Activated T-cell treated with anti-CD3 and anti-CD28 coated beads, Interleukin-2, amount 50 U/mL, for 72 hours (primary cell): ENCODE measurements at regions not wholly inside any gene's neighbourhood (a gene's known extent, or its start where the extent isn't known, plus 50 kb on each side); places are given as distances from the start of the nearest gene placed in this dataset.
A peak's percentile ranks its signal among the peaks of the same experiment; 100 is the strongest.

Source experiments
- ATAC-seq, 2 donors: fragments of 150-1000 bp; cut with Tn5 transposase; replicated peaks in 1 of 2; 2 replicates each; pipeline ENCODE4 v1.10.0; 2021; ENCODE audit warnings: moderate library complexity in 2 of 2, mild to moderate bottlenecking in 1 of 2
- DNase-seq, 2 donors: peaks; one replicate each; pipeline ENCODE4 v3.0.0; 2021 to 2022; ENCODE audit warnings: mixed read lengths in 1 of 2
- H3K27ac Mint-ChIP-seq: one replicate; pipeline ENCODE4 v1.8.0; 2022; ENCODE audit warnings: mild to moderate bottlenecking, moderate library complexity, mixed read lengths
- H3K27me3 Mint-ChIP-seq: one replicate; pipeline ENCODE4 v1.8.0; 2022; ENCODE audit warnings: low read depth, mixed read lengths
- H3K36me3 Mint-ChIP-seq, 2 donors: one replicate each; pipeline ENCODE4 v1.8.0; 2022; ENCODE audit warnings: mixed read lengths in 2 of 2, mild to moderate bottlenecking in 1 of 2; ENCODE audit not compliant: insufficient read depth in 2 of 2
- H3K4me1 Mint-ChIP-seq: one replicate; pipeline ENCODE4 v1.8.0; 2022; ENCODE audit warnings: low read depth, mixed read lengths
- H3K4me3 Mint-ChIP-seq, 2 donors: one replicate each; pipeline ENCODE4 v1.8.0; 2022; ENCODE audit warnings: mild to moderate bottlenecking in 2 of 2, mixed read lengths in 2 of 2, moderate library complexity in 2 of 2
- H3K9me3 Mint-ChIP-seq, 2 donors: one replicate each; pipeline ENCODE4 v1.8.0; 2022; ENCODE audit warnings: mixed read lengths in 2 of 2

GRCh38 chr4:33340168-33340567 is 2620.0 kb downstream of the PCDH7 start:
- H3K27me3 Mint-ChIP-seq: no peaks in the 10 kb centered on the region
- H3K36me3 Mint-ChIP-seq: no peaks in the 10 kb centered on the region
- no peak overlapping the region for H3K4me3 Mint-ChIP-seq
- no peaks in the 10 kb centered on the region for H3K4me1 Mint-ChIP-seq
- no peak for DNase-seq
- no peak overlapping the region for H3K27ac Mint-ChIP-seq
- H3K9me3 Mint-ChIP-seq: peaks cover 5 to 13% of the 10 kb centered on the region in 2 donors
- ATAC-seq: no peak

GRCh38 chr4:33349376-33349775 is 2629.2 kb downstream of the PCDH7 start:
- no peak for DNase-seq
- no peak for ATAC-seq
- Mint-ChIP-seq H3K36me3 (no peaks in the 10 kb centered on the region), H3K4me3 (no peak overlapping the region), H3K4me1 (no peaks in the 10 kb centered on the region), H3K27me3 (no peaks in the 10 kb centered on the region), H3K9me3 (peaks cover 0 to 5% of the 10 kb centered on the region in 2 donors), H3K27ac (no peak overlapping the region)

GRCh38 chr4:33357121-33357520 is 2637.0 kb downstream of the PCDH7 start:
- no peaks in the 10 kb centered on the region for H3K36me3 Mint-ChIP-seq

GRCh38 chr4:33369446-33369845 is 2649.3 kb downstream of the PCDH7 start:
- no peaks in the 10 kb centered on the region for H3K4me1 Mint-ChIP-seq
- no peak overlapping the region for H3K27ac Mint-ChIP-seq
- ATAC-seq (no peak), DNase-seq (no peak)
- H3K4me3 Mint-ChIP-seq: no peak overlapping the region
- H3K27me3 Mint-ChIP-seq: no peaks in the 10 kb centered on the region
- no peaks in the 10 kb centered on the region for H3K36me3 Mint-ChIP-seq
- H3K9me3 Mint-ChIP-seq: peaks cover 12 to 15% of the 10 kb centered on the region in 2 donors

More at GRCh38 chr4:33357121-33357520, 2637.0 kb downstream of the PCDH7 start:
- Mint-ChIP-seq H3K27ac (no peak overlapping the region), H3K27me3 (no peaks in the 10 kb centered on the region), H3K4me3 (no peak overlapping the region), H3K9me3 (peaks cover 2 to 6% of the 10 kb centered on the region in 2 donors), H3K4me1 (no peaks in the 10 kb centered on the region)
- no peak for ATAC-seq
- no peak for DNase-seq

- Mint-ChIP-seq H3K4me3 (no peak overlapping the region), H3K4me1 (no peaks in the 10 kb centered on the region), H3K9me3 (peaks cover 12 to 14% of the 10 kb centered on the region in 2 donors), H3K36me3 (peaks cover 0 to 3% of the 10 kb centered on the region in 2 donors), H3K27me3 (no peaks in the 10 kb centered on the region), H3K27ac (no peak overlapping the region)
- DNase-seq (no peak), ATAC-seq (no peak)
Measured at GRCh38 chr4:33381816-33382215, 2661.6 kb downstream of the PCDH7 start.

- Mint-ChIP-seq H3K9me3 (peaks cover 11 to 19% of the 10 kb centered on the region in 2 donors), H3K27ac (no peak overlapping the region), H3K4me1 (no peaks in the 10 kb centered on the region), H3K27me3 (no peaks in the 10 kb centered on the region), H3K4me3 (no peak overlapping the region), H3K36me3 (peaks cover 0 to 3% of the 10 kb centered on the region in 2 donors)
- DNase-seq (no peak), ATAC-seq (no peak)
Measured at GRCh38 chr4:33386764-33387163, 2666.6 kb downstream of the PCDH7 start.

- no peak for DNase-seq
- Mint-ChIP-seq H3K27me3 (no peaks in the 10 kb centered on the region), H3K9me3 (peaks cover 3 to 7% of the 10 kb centered on the region in 2 donors), H3K4me3 (no peak overlapping the region), H3K4me1 (no peaks in the 10 kb centered on the region), H3K36me3 (no peaks in the 10 kb centered on the region), H3K27ac (no peak overlapping the region)
- ATAC-seq: no peak
Measured at GRCh38 chr4:33390976-33391375, 2670.8 kb downstream of the PCDH7 start.

GRCh38 chr4:33395731-33396485 is 2675.7 kb downstream of the PCDH7 start:
- no peak for DNase-seq
- Mint-ChIP-seq H3K4me1 (no peaks in the 10 kb centered on the region), H3K4me3 (no peak overlapping the region), H3K9me3 (peaks cover 6 to 14% of the 10 kb centered on the region in 2 donors), H3K36me3 (peaks cover 0 to 2% of the 10 kb centered on the region in 2 donors), H3K27me3 (no peaks in the 10 kb centered on the region), H3K27ac (no peak overlapping the region)
- no peak for ATAC-seq

- peaks cover 5 to 23% of the 10 kb centered on the region in 2 donors for H3K9me3 Mint-ChIP-seq
- ATAC-seq (no peak), DNase-seq (no peak)
- H3K36me3 Mint-ChIP-seq: peaks cover 0 to 2% of the 10 kb centered on the region in 2 donors
- H3K27ac Mint-ChIP-seq: no peak overlapping the region
- H3K4me3 Mint-ChIP-seq: no peak overlapping the region
- no peaks in the 10 kb centered on the region for H3K27me3 Mint-ChIP-seq
- no peaks in the 10 kb centered on the region for H3K4me1 Mint-ChIP-seq
Measured at GRCh38 chr4:33400504-33400903, 2680.3 kb downstream of the PCDH7 start.

GRCh38 chr4:33407496-33407895 is 2687.3 kb downstream of the PCDH7 start:
- ATAC-seq: no peak
- H3K27ac Mint-ChIP-seq: no peak overlapping the region
- peaks cover 9 to 12% of the 10 kb centered on the region in 2 donors for H3K9me3 Mint-ChIP-seq
- DNase-seq: no peak
- no peaks in the 10 kb centered on the region for H3K4me1 Mint-ChIP-seq
- H3K4me3 Mint-ChIP-seq: no peak overlapping the region
- H3K27me3 Mint-ChIP-seq: no peaks in the 10 kb centered on the region
- peaks cover 2 to 6% of the 10 kb centered on the region in 2 donors for H3K36me3 Mint-ChIP-seq

GRCh38 chr4:33411182-33411581 is 2691.0 kb downstream of the PCDH7 start:
- Mint-ChIP-seq H3K4me1 (no peaks in the 10 kb centered on the region), H3K27ac (no peak overlapping the region), H3K27me3 (no peaks in the 10 kb centered on the region), H3K9me3 (peaks cover 5 to 13% of the 10 kb centered on the region in 2 donors), H3K36me3 (peaks cover 2 to 3% of the 10 kb centered on the region in 2 donors), H3K4me3 (no peak overlapping the region)
- peak in 1 of 2 donors; percentile 45 for ATAC-seq
- DNase-seq: no peak

- Mint-ChIP-seq H3K36me3 (no peaks in the 10 kb centered on the region), H3K4me1 (no peaks in the 10 kb centered on the region), H3K9me3 (peaks cover 1 to 3% of the 10 kb centered on the region in 2 donors), H3K4me3 (no peak overlapping the region), H3K27me3 (no peaks in the 10 kb centered on the region), H3K27ac (no peak overlapping the region)
- ATAC-seq (no peak), DNase-seq (no peak)
Measured at GRCh38 chr4:33421887-33422286, 2701.7 kb downstream of the PCDH7 start.

GRCh38 chr4:33422656-33423055 is 2702.5 kb downstream of the PCDH7 start:
- H3K4me3 Mint-ChIP-seq: no peak overlapping the region
- H3K27me3 Mint-ChIP-seq: no peaks in the 10 kb centered on the region
- peaks cover 0 to 4% of the 10 kb centered on the region in 2 donors for H3K9me3 Mint-ChIP-seq
- H3K36me3 Mint-ChIP-seq: no peaks in the 10 kb centered on the region
- DNase-seq: no peak
- ATAC-seq: no peak
- no peaks in the 10 kb centered on the region for H3K4me1 Mint-ChIP-seq
- H3K27ac Mint-ChIP-seq: no peak overlapping the region

GRCh38 chr4:33425936-33426335 is 2705.8 kb downstream of the PCDH7 start:
- Mint-ChIP-seq H3K9me3 (peaks cover 3 to 8% of the 10 kb centered on the region in 2 donors), H3K27me3 (no peaks in the 10 kb centered on the region), H3K4me3 (no peak overlapping the region), H3K36me3 (no peaks in the 10 kb centered on the region), H3K27ac (no peak overlapping the region), H3K4me1 (no peaks in the 10 kb centered on the region)
- DNase-seq: no peak
- ATAC-seq: no peak
